ENCODE measurements at regions not wholly inside any gene's neighbourhood (a gene's known extent, or its start where the extent isn't known, plus 50 kb on each side); places are given as distances from the start of the nearest gene placed in this dataset.

DNA sequence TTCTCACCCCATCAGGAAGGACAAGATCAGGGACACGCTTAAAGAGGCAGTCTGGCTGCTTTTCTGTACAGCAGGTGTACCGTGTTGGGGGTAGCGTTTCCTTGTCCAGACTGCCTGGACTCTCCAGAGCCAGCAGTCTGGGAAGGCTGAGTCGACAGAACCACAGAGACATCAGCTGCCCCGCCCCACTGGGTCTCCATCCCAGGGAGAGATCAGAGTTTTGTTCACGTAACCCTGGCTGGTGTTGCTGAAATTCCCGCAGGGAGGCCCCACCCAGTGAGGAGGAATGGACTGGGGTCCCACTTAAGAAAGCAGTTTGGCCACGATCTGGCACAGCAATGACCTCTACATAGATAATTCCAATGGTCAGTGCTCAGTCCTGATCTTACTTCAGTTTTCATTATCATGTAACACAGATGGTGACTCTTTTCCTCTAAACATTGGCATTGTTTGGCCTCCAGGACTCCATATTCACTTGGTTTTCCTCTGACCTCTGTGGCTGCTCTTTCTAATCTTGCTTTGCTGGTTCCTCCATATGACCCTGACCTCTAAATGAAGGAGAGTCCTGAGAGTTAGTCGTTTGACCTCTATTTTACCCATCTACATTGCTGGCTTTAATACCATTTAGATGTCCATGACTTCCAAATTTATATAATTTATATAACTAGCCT, 89.6 kb upstream of the LRRC55 start:
- H3K4me3 ChIP-seq = no peak overlapping the region
- POLR2A ChIA-PET = no interaction called here
- ATAC-seq (no peak), DNase-seq (ENCODE audit: extremely low read depth in 1 of 4, low spot score in 3 of 4) (no peak), FAIRE-seq (no peak)
- H3K9me1 ChIP-seq (ENCODE audit: control insufficient read depth, insufficient read depth, low read length) = no peaks in the 10 kb centered on the region
- under 1% methylated on average over 9 of the region's 9 CpGs for WGBS (ENCODE audit: insufficient coverage, low coverage, missing lambda C conversion rate)
- no peak overlapping the region for H3K4me2 ChIP-seq (ENCODE audit: insufficient read depth, low read length)
- CTCF ChIA-PET (ENCODE audit: low intra/inter-chr PET ratio) = no interaction called here
- BruUV-seq (replicated peaks) = no TSS peak
- intact Hi-C loops (cut with micrococcal nuclease) (no loop called here), in situ Hi-C loops (cut with MboI) (no loop called here)
- no peaks in the 10 kb centered on the region; a peak in 1 of 5 replicates for H3K27me3 ChIP-seq (ENCODE audit: control insufficient read depth in 2 of 2, insufficient read depth in 2 of 2, low read length in 2 of 2)
- no peak overlapping the region for H2AFZ ChIP-seq (ENCODE audit: low read depth, low read length)
- no peaks in the 10 kb centered on the region for H3K79me2 ChIP-seq (ENCODE audit: control insufficient read depth, insufficient read depth, low read length)
- H4K20me1 ChIP-seq (replicated peaks; ENCODE audit: control insufficient read depth, insufficient read depth, low read length) = no peaks in the 10 kb centered on the region
- no peak overlapping the region for H3K27ac ChIP-seq (ENCODE audit: extremely low read depth, low read depth, low read length)
- H3K9me3 ChIP-seq (replicated peaks; ENCODE audit: control insufficient read depth, insufficient read depth, low read depth, low read length) = no peaks in the 10 kb centered on the region
- no peaks in the 10 kb centered on the region for H3K36me3 ChIP-seq (ENCODE audit: control insufficient read depth, insufficient read depth, low read length)
- no peaks in the 10 kb centered on the region for H3K4me1 ChIP-seq (replicated peaks in 1 of 2; ENCODE audit: control insufficient read depth in 2 of 2, insufficient read depth in 2 of 2, low read length in 2 of 2)
- no peak overlapping the region for H3K9ac ChIP-seq (ENCODE audit: insufficient read depth in 1 of 2, low read depth in 2 of 2, low read length in 2 of 2)
- TF ChIP-seq SNIP1 (IDR thresholded peaks at IDR 0.05; ENCODE audit: low read depth) (no peak), SOX6 (IDR thresholded peaks at IDR 0.05) (no peak), KLF6 (CRISPR knock-in tag; IDR thresholded peaks at IDR 0.05; ENCODE audit: borderline replicate concordance) (no peak), CBX1 (IDR thresholded peaks at IDR 0.05; ENCODE audit: low read depth) (no peak), RBM39 (optimal IDR thresholded peaks at IDR 0.05; ENCODE audit: low read depth, low read length) (no peak), ASH1L (IDR thresholded peaks at IDR 0.05; ENCODE audit: borderline replicate concordance, low read depth, partially characterized antibody) (no peak), PTRF (tag; IDR thresholded peaks at IDR 0.05) (no peak)
- TF ChIP-seq, protein P1, sequence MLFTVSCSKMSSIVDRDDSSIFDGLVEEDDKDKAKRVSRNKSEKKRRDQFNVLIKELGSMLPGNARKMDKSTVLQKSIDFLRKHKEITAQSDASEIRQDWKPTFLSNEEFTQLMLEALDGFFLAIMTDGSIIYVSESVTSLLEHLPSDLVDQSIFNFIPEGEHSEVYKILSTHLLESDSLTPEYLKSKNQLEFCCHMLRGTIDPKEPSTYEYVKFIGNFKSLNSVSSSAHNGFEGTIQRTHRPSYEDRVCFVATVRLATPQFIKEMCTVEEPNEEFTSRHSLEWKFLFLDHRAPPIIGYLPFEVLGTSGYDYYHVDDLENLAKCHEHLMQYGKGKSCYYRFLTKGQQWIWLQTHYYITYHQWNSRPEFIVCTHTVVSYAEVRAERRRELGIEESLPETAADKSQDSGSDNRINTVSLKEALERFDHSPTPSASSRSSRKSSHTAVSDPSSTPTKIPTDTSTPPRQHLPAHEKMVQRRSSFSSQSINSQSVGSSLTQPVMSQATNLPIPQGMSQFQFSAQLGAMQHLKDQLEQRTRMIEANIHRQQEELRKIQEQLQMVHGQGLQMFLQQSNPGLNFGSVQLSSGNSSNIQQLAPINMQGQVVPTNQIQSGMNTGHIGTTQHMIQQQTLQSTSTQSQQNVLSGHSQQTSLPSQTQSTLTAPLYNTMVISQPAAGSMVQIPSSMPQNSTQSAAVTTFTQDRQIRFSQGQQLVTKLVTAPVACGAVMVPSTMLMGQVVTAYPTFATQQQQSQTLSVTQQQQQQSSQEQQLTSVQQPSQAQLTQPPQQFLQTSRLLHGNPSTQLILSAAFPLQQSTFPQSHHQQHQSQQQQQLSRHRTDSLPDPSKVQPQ (CRISPR knock-in tag; IDR thresholded peaks at IDR 0.05; ENCODE audit: borderline replicate concordance) = no peak
- TF ChIP-seq, protein P2, sequence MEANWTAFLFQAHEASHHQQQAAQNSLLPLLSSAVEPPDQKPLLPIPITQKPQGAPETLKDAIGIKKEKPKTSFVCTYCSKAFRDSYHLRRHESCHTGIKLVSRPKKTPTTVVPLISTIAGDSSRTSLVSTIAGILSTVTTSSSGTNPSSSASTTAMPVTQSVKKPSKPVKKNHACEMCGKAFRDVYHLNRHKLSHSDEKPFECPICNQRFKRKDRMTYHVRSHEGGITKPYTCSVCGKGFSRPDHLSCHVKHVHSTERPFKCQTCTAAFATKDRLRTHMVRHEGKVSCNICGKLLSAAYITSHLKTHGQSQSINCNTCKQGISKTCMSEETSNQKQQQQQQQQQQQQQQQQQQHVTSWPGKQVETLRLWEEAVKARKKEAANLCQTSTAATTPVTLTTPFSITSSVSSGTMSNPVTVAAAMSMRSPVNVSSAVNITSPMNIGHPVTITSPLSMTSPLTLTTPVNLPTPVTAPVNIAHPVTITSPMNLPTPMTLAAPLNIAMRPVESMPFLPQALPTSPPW (CRISPR knock-in tag; IDR thresholded peaks at IDR 0.05) = no peak
- TF ChIP-seq, protein P3, sequence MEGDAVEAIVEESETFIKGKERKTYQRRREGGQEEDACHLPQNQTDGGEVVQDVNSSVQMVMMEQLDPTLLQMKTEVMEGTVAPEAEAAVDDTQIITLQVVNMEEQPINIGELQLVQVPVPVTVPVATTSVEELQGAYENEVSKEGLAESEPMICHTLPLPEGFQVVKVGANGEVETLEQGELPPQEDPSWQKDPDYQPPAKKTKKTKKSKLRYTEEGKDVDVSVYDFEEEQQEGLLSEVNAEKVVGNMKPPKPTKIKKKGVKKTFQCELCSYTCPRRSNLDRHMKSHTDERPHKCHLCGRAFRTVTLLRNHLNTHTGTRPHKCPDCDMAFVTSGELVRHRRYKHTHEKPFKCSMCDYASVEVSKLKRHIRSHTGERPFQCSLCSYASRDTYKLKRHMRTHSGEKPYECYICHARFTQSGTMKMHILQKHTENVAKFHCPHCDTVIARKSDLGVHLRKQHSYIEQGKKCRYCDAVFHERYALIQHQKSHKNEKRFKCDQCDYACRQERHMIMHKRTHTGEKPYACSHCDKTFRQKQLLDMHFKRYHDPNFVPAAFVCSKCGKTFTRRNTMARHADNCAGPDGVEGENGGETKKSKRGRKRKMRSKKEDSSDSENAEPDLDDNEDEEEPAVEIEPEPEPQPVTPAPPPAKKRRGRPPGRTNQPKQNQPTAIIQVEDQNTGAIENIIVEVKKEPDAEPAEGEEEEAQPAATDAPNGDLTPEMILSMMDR (IDR thresholded peaks at IDR 0.05 in 2 of 3, conservative IDR thresholded peaks at IDR 0.05 in 1 of 3; ENCODE audit: insufficient read depth in 2 of 3, low read depth in 1 of 3, low read length in 3 of 3) = no peak
